H1 (cell line): ENCODE measurements at regions not wholly inside any gene's neighbourhood (a gene's known extent, or its start where the extent isn't known, plus 50 kb on each side); places are given as distances from the start of the nearest gene placed in this dataset.

Source experiments
- CTCF ChIA-PET: fragments of 300-600 bp; sonication (Branson Sonifier 250); formaldehyde crosslinking; loops from one replicate; lab custom pipeline; 2021; ENCODE audit not compliant: partially characterized antibody; lab: Charles Lee
- POLR2A ChIA-PET: fragments of 300-600 bp; sonication (Branson Sonifier 250); formaldehyde crosslinking; loops from one replicate; lab custom pipeline; 2021; ENCODE audit warnings: inconsistent platforms; ENCODE audit not compliant: partially characterized antibody; lab: Charles Lee
- DNase-seq, 2 experiments: peaks; one replicate each; pipeline versions ENCODE4 v3.0.0 to v3.0.0-alpha.2; 2010 to 2022; ENCODE audit warnings: low spot score in 2 of 2, low read depth in 1 of 2, mixed read lengths in 1 of 2
- FAIRE-seq: peaks from 2 replicates; lab custom pipeline; 2011; peaks lifted over from hg19 to GRCh38; lab: Jason Lieb, UNC
- H2AFZ ChIP-seq: 2 replicates; pipeline ENCODE4 v1.8.1; 2012; ENCODE audit warnings: low read length, inconsistent platforms
- H2AK5ac ChIP-seq: 2 replicates; pipeline ENCODE4 v1.6.1; 2013; ENCODE audit warnings: low read depth, low read length
- H2BK120ac ChIP-seq: replicated peaks from 2 replicates; pipeline ENCODE3; 2013; ENCODE audit warnings: low read depth, low read length, inconsistent platforms
- H2BK12ac ChIP-seq: 2 replicates; pipeline ENCODE4 v1.6.1; 2013; ENCODE audit warnings: low read depth, low read length
- H2BK15ac ChIP-seq: 2 replicates; pipeline ENCODE4 v1.6.1; 2013; ENCODE audit warnings: low read length
- H2BK20ac ChIP-seq: 2 replicates; pipeline ENCODE4 v1.6.1; 2013; ENCODE audit warnings: low read length
- H2BK5ac ChIP-seq: 2 replicates; pipeline ENCODE4 v1.6.1; 2013; ENCODE audit warnings: low read depth, low read length
- H3K14ac ChIP-seq: 2 replicates; pipeline ENCODE4 v1.6.1; 2013; ENCODE audit warnings: inconsistent platforms; ENCODE audit not compliant: insufficient read length
- H3K18ac ChIP-seq: 2 replicates; pipeline ENCODE4 v1.6.1; 2013; ENCODE audit warnings: low read length; ENCODE audit errors: extremely low read depth
- H3K23ac ChIP-seq: 2 replicates; pipeline ENCODE4 v1.6.1; 2013; ENCODE audit warnings: inconsistent platforms; ENCODE audit not compliant: insufficient read length
- H3K23me2 ChIP-seq: 2 replicates; pipeline ENCODE4 v1.6.1; 2013; ENCODE audit warnings: low read depth, low read length
- H3K27ac ChIP-seq: 2 replicates; pipeline ENCODE4 v1.6.1; 2011; ENCODE audit warnings: low read depth, low read length, inconsistent platforms
- H3K27me3 ChIP-seq, 4 experiments: replicated peaks in 1 of 4; 1 replicate in 1 of 4; 2 replicates in 3 of 4; pipeline versions ENCODE4 v1.6.1 to v1.8.1; 2011 to 2013; ENCODE audit warnings: low read length in 3 of 4, mild to moderate bottlenecking in 3 of 4, inconsistent platforms in 2 of 4, mixed read lengths in 2 of 4, moderate library complexity in 1 of 4; ENCODE audit not compliant: control insufficient read depth in 3 of 4, insufficient read depth in 3 of 4; ENCODE audit errors: extremely low read depth in 1 of 4
- H3K36me3 ChIP-seq, 4 experiments: 2 replicates each; pipeline versions ENCODE4 v1.6.1 to v1.8.1; 2011 to 2013; ENCODE audit warnings: mild to moderate bottlenecking in 4 of 4, low read length in 3 of 4, moderate library complexity in 2 of 4, control low read depth in 1 of 4, inconsistent platforms in 1 of 4; ENCODE audit not compliant: insufficient read depth in 4 of 4, control insufficient read depth in 2 of 4
- H3K4ac ChIP-seq: replicated peaks from 2 replicates; pipeline ENCODE3; 2013; ENCODE audit warnings: low read length, low read depth, mixed read lengths, inconsistent platforms; ENCODE audit not compliant: insufficient read length
- H3K4me1 ChIP-seq, 4 experiments: replicated peaks in 1 of 4; 1 replicate in 1 of 4; 2 replicates in 3 of 4; pipeline versions ENCODE4 v1.6.1 to v1.8.1; 2011 to 2013; ENCODE audit warnings: low read length in 3 of 4, inconsistent platforms in 2 of 4, mixed read lengths in 1 of 4; ENCODE audit not compliant: insufficient read depth in 4 of 4, control insufficient read depth in 3 of 4
- H3K4me2 ChIP-seq, 2 experiments: 2 replicates each; pipeline versions ENCODE4 v1.6.1 to v1.8.1; 2011 to 2013; ENCODE audit warnings: low read depth in 2 of 2, low read length in 2 of 2, control low read depth in 1 of 2, inconsistent platforms in 1 of 2, mild to moderate bottlenecking in 1 of 2; ENCODE audit not compliant: insufficient read depth in 1 of 2
- H3K4me3 ChIP-seq, 4 experiments: fragments of 200-600, 300-600 bp in 1 of 4; sonication (generic), shearing (Covaris generic), sonication (Bioruptor Twin) in 1 of 4; 2 replicates each; pipeline versions ENCODE4 v1.5.1 to v1.8.1; 2011 to 2016; ENCODE audit warnings: low read length in 4 of 4, low read depth in 3 of 4, control low read depth in 2 of 4, inconsistent platforms in 2 of 4, mild to moderate bottlenecking in 2 of 4, mixed read lengths in 1 of 4, moderate library complexity in 1 of 4; ENCODE audit not compliant: insufficient read depth in 2 of 4; ENCODE audit errors: extremely low read depth in 1 of 4
- H3K56ac ChIP-seq: replicated peaks from 2 replicates; pipeline ENCODE3; 2013; ENCODE audit warnings: low read depth, mild to moderate bottlenecking, mixed read lengths, low read length, inconsistent platforms; ENCODE audit not compliant: insufficient read length
- H3K79me1 ChIP-seq: 2 replicates; pipeline ENCODE4 v1.6.1; 2013; ENCODE audit warnings: low read depth, low read length, control low read depth
- H3K79me2 ChIP-seq, 2 experiments: 2 replicates each; pipeline versions ENCODE4 v1.6.1 to v1.8.1; 2012 to 2013; ENCODE audit warnings: low read length in 2 of 2, mild to moderate bottlenecking in 2 of 2, inconsistent platforms in 1 of 2; ENCODE audit not compliant: insufficient read depth in 2 of 2, control insufficient read depth in 1 of 2
- H3K9ac ChIP-seq, 4 experiments: replicated peaks in 1 of 4; 1 replicate in 1 of 4; 2 replicates in 3 of 4; pipeline versions ENCODE4 v1.6.1 to v1.8.1; 2011 to 2013; ENCODE audit warnings: low read depth in 3 of 4, low read length in 3 of 4, control low read depth in 2 of 4, mild to moderate bottlenecking in 2 of 4, moderate library complexity in 2 of 4, inconsistent platforms in 1 of 4; ENCODE audit errors: extremely low read depth in 1 of 4
- H3K9me3 ChIP-seq, 2 experiments: 2 replicates each; pipeline versions ENCODE4 v1.6.1 to v1.8.1; 2012 to 2013; ENCODE audit warnings: mild to moderate bottlenecking in 2 of 2, moderate library complexity in 2 of 2, control low read depth in 1 of 2, inconsistent platforms in 1 of 2, low read depth in 1 of 2, low read length in 1 of 2, mixed read lengths in 1 of 2; ENCODE audit not compliant: insufficient read depth in 2 of 2
- H4K20me1 ChIP-seq, 2 experiments: replicated peaks in 1 of 2; 2 replicates each; pipeline versions ENCODE3 to v1.8.1; 2011 to 2013; ENCODE audit warnings: inconsistent platforms in 2 of 2, low read length in 2 of 2, mild to moderate bottlenecking in 1 of 2; ENCODE audit not compliant: insufficient read depth in 2 of 2, control insufficient read depth in 1 of 2
- H4K5ac ChIP-seq: 2 replicates; pipeline ENCODE4 v1.6.1; 2013; ENCODE audit warnings: low read length, low read depth, mixed read lengths, inconsistent platforms; ENCODE audit not compliant: insufficient read length
- H4K8ac ChIP-seq: 2 replicates; pipeline ENCODE4 v1.8.0; 2013; ENCODE audit warnings: mild to moderate bottlenecking, moderate library complexity, low read length, inconsistent platforms; ENCODE audit not compliant: insufficient read depth; ENCODE audit errors: extremely low read depth
- H4K91ac ChIP-seq: replicated peaks from 2 replicates; pipeline ENCODE3; 2013; ENCODE audit warnings: low read length, mixed read lengths, inconsistent platforms; ENCODE audit not compliant: insufficient read length
- JUN ChIP-seq: IDR thresholded peaks from 2 replicates; pipeline ENCODE4 v1.6.1; 2011; ENCODE audit warnings: low read depth, mild to moderate bottlenecking, improper control_type of control experiment, low read length
- KDM4A ChIP-seq: IDR thresholded peaks from one replicate; pipeline ENCODE4 v1.7.1; 2012; ENCODE audit warnings: low read depth, mild to moderate bottlenecking, moderate library complexity, low read length, inconsistent platforms; ENCODE audit not compliant: severe bottlenecking
- POU5F1 ChIP-seq: IDR thresholded peaks from 2 replicates; pipeline ENCODE4 v1.6.1; 2011; ENCODE audit warnings: low read depth, mild to moderate bottlenecking, low read length, moderate library complexity
- WGBS, 2 experiments: shearing (Covaris generic) in 1 of 2; methylation state at CpG; one replicate each; pipeline versions ENCODE4 v1.1.6 to v1.1.7; 2013 to 2015; ENCODE audit warnings: low lambda C conversion rate in 2 of 2, mixed read lengths in 2 of 2, inconsistent platforms in 1 of 2, low coverage in 1 of 2, missing lambda C conversion rate in 1 of 2; ENCODE audit not compliant: insufficient replicate concordance in 2 of 2, insufficient coverage in 1 of 2, insufficient read length in 1 of 2; ENCODE audit errors: extremely low coverage in 1 of 2, missing lambda C conversion rate in 1 of 2; 5-methylcytosine and 5-hydroxymethylcytosine counted together

GRCh38 chr14:71165121-71166031 lies 258.1 kb downstream of the PCNX1 start:
- Histone ChIP-seq H3K4me3 (no peak overlapping the region), H2BK12ac (no peak overlapping the region), H3K9ac (no peak overlapping the region), H3K18ac (no peak overlapping the region), H3K4ac (no peak overlapping the region), H4K8ac (no peak overlapping the region), H3K36me3 (no peaks in the 10 kb centered on the region), H2AK5ac (no peak overlapping the region), H3K23ac (no peak overlapping the region), H3K14ac (no peak overlapping the region), H3K79me1 (no peaks in the 10 kb centered on the region), H3K23me2 (no peaks in the 10 kb centered on the region), H2BK20ac (no peak overlapping the region), H2BK120ac (no peak overlapping the region), H2AFZ (peak overlapping the region; percentile 84; the same call in 1 of the 2 replicates), H3K4me2 (no peak overlapping the region), H3K27ac (no peak overlapping the region), H3K79me2 (no peaks in the 10 kb centered on the region), H3K27me3 (no peaks in the 10 kb centered on the region), H3K4me1 (no peaks in the 10 kb centered on the region), H3K9me3 (no peaks in the 10 kb centered on the region), H2BK5ac (no peak overlapping the region), H4K91ac (no peak overlapping the region), H4K20me1 (no peaks in the 10 kb centered on the region), H3K56ac (no peak overlapping the region), H2BK15ac (no peak overlapping the region), H4K5ac (no peak overlapping the region)
- POLR2A ChIA-PET = no interaction called here
- DNase-seq = no peak
- CTCF ChIA-PET = interaction anchor here (0.9 to 1.9 kb wide), 5 partner anchors 12 to 159 kb away, joined by 3 to 7 read pairs (median 5); no protein-coding TSS in a partner anchor
- 78% methylated on average over 15 of the region's 15 CpGs; no CpG with 5 or more reads in 1 of the 2 experiments for WGBS, 2 experiments
- no peak for FAIRE-seq
- TF ChIP-seq POU5F1 (no peak), KDM4A (no peak), JUN (no peak)
